Keratinocyte (primary cell): ENCODE measurements at regions not wholly inside any gene's neighbourhood (a gene's known extent, or its start where the extent isn't known, plus 50 kb on each side); places are given as distances from the start of the nearest gene placed in this dataset.

ENCODE experiments used
- DNase-seq: peaks from one replicate; pipeline ENCODE4 v3.0.0-alpha.2; 2011; ENCODE audit warnings: low read depth, missing footprints, low spot score
- FAIRE-seq: peaks from 2 replicates; lab custom pipeline; 2011; peaks lifted over from hg19 to GRCh38; lab: Jason Lieb, UNC
- H2AFZ ChIP-seq: 2 replicates; pipeline ENCODE4 v1.6.0; 2012; ENCODE audit warnings: low read length, control low read depth, inconsistent platforms; ENCODE audit not compliant: control insufficient read depth
- H3K27ac ChIP-seq: 2 replicates; pipeline ENCODE4 v1.5.1; 2011; ENCODE audit warnings: low read length; ENCODE audit not compliant: control insufficient read depth, insufficient read depth
- H3K27me3 ChIP-seq: 3 replicates; pipeline ENCODE4 v1.6.0; 2011; ENCODE audit warnings: low read length; ENCODE audit not compliant: control insufficient read depth, insufficient read depth; ENCODE audit errors: extremely low read depth
- H3K36me3 ChIP-seq, 2 experiments: 2 replicates in 1 of 2; 3 replicates in 1 of 2; pipeline ENCODE4 v1.5.1; 2011; ENCODE audit warnings: low read length in 2 of 2, mild to moderate bottlenecking in 1 of 2; ENCODE audit not compliant: control insufficient read depth in 2 of 2, insufficient read depth in 2 of 2; ENCODE audit errors: extremely low read depth in 1 of 2
- H3K4me1 ChIP-seq: 3 replicates; pipeline ENCODE4 v1.5.1; 2011; ENCODE audit warnings: low read length; ENCODE audit not compliant: control insufficient read depth, insufficient read depth; ENCODE audit errors: extremely low read depth
- H3K4me2 ChIP-seq: 3 replicates; pipeline ENCODE4 v1.6.0; 2011; ENCODE audit warnings: low read depth, low read length; ENCODE audit not compliant: control insufficient read depth, insufficient read depth; ENCODE audit errors: extremely low read depth
- H3K4me3 ChIP-seq, 3 experiments: fragments of 200-600 bp in 1 of 3; sonication (generic) in 1 of 3; 2 replicates in 2 of 3; 3 replicates in 1 of 3; pipeline ENCODE4 v1.5.1; 2011 to 2016; ENCODE audit warnings: low read length in 3 of 3, mild to moderate bottlenecking in 3 of 3, control low read depth in 2 of 3, inconsistent platforms in 1 of 3, low read depth in 1 of 3, mixed read lengths in 1 of 3, mixed run types in 1 of 3, moderate library complexity in 1 of 3; ENCODE audit not compliant: control insufficient read depth in 2 of 3, insufficient read depth in 2 of 3; ENCODE audit errors: extremely low read depth in 1 of 3
- H3K79me2 ChIP-seq: 2 replicates; pipeline ENCODE4 v1.6.0; 2012; ENCODE audit warnings: low read length; ENCODE audit not compliant: control insufficient read depth, insufficient read depth
- H3K9ac ChIP-seq: 3 replicates; pipeline ENCODE4 v1.6.0; 2011; ENCODE audit warnings: low read length; ENCODE audit not compliant: control insufficient read depth, insufficient read depth; ENCODE audit errors: extremely low read depth
- H3K9me1 ChIP-seq: 3 replicates; pipeline ENCODE4 v1.6.0; 2011; ENCODE audit warnings: low read length; ENCODE audit not compliant: control insufficient read depth, insufficient read depth; ENCODE audit errors: extremely low read depth
- H3K9me3 ChIP-seq: 2 replicates; pipeline ENCODE4 v1.5.1; 2012; ENCODE audit warnings: low read depth, low read length; ENCODE audit not compliant: control insufficient read depth
- H4K20me1 ChIP-seq: 3 replicates; pipeline ENCODE4 v1.6.0; 2011; ENCODE audit warnings: low read length; ENCODE audit not compliant: control insufficient read depth, insufficient read depth; ENCODE audit errors: extremely low read depth
- EZH2 ChIP-seq: IDR thresholded peaks from one replicate; pipeline ENCODE4 v1.6.1; 2012; ENCODE audit warnings: inconsistent platforms, mild to moderate bottlenecking, low read length, moderate library complexity
- dilution Hi-C: fragments of 300-500 bp; cut with MboI; formaldehyde crosslinking; loops from one replicate; pipeline ENCODE4 v1.7.0; 2020; ENCODE audit warnings: low sequenced_read_pairs; ENCODE audit not compliant: extremely low pct_ligation_motif_present
- TF ChIP-seq, protein P1 (sequence below), 3 experiments: IDR thresholded peaks in 1 of 3; conservative IDR thresholded peaks in 1 of 3; optimal IDR thresholded peaks in 1 of 3; 2 replicates in 2 of 3; 3 replicates in 1 of 3; pipeline versions ENCODE3 to v1.5.1; 2011; ENCODE audit warnings: low read length in 3 of 3, mild to moderate bottlenecking in 3 of 3, moderate library complexity in 2 of 3, control low read depth in 1 of 3, inconsistent platforms in 1 of 3; ENCODE audit not compliant: insufficient read depth in 2 of 3; ENCODE audit errors: extremely low read depth in 1 of 3

DNA sequence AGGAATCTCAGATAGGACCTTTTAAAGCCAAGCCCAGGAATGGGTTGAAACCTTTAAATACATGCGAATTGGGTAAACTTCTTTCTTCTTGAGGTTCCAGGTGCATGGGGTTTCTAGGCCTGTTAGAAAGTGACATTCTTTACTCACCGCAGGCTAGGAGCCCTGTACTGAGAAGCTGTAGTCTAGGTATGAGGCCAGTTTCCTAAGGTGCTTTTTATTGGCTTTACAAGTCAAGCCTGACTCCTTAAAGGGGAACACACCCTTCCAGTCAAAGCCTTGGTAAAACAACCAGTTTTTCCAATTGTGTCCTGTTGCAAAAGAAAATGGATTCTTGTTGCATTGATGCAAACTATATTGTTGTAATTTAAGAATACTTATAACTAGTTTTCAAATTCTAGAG lies 76.1 kb upstream of the ATP11B start:
- Histone ChIP-seq H3K27ac (no peak overlapping the region), H3K9me3 (no peaks in the 10 kb centered on the region), H3K79me2 (no peaks in the 10 kb centered on the region), H3K4me2 (no peak overlapping the region), H4K20me1 (no peaks in the 10 kb centered on the region), H2AFZ (no peak overlapping the region), H3K4me3 (no peak overlapping the region), H3K4me1 (no peaks in the 10 kb centered on the region), H3K9ac (no peak overlapping the region), H3K9me1 (no peaks in the 10 kb centered on the region), H3K36me3 (no peaks in the 10 kb centered on the region), H3K27me3 (no peaks in the 10 kb centered on the region)
- dilution Hi-C loops = no loop called here
- DNase-seq (no peak), FAIRE-seq (peak; percentile 52)
- TF ChIP-seq, protein P1, sequence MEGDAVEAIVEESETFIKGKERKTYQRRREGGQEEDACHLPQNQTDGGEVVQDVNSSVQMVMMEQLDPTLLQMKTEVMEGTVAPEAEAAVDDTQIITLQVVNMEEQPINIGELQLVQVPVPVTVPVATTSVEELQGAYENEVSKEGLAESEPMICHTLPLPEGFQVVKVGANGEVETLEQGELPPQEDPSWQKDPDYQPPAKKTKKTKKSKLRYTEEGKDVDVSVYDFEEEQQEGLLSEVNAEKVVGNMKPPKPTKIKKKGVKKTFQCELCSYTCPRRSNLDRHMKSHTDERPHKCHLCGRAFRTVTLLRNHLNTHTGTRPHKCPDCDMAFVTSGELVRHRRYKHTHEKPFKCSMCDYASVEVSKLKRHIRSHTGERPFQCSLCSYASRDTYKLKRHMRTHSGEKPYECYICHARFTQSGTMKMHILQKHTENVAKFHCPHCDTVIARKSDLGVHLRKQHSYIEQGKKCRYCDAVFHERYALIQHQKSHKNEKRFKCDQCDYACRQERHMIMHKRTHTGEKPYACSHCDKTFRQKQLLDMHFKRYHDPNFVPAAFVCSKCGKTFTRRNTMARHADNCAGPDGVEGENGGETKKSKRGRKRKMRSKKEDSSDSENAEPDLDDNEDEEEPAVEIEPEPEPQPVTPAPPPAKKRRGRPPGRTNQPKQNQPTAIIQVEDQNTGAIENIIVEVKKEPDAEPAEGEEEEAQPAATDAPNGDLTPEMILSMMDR (optimal IDR thresholded peaks at IDR 0.05 in 1 of 3, IDR thresholded peaks at IDR 0.05 in 1 of 3, conservative IDR thresholded peaks at IDR 0.05 in 1 of 3; ENCODE audit: extremely low read depth in 1 of 3, insufficient read depth in 2 of 3, low read length in 3 of 3) = no peak
- no peak for TF ChIP-seq EZH2

DNA sequence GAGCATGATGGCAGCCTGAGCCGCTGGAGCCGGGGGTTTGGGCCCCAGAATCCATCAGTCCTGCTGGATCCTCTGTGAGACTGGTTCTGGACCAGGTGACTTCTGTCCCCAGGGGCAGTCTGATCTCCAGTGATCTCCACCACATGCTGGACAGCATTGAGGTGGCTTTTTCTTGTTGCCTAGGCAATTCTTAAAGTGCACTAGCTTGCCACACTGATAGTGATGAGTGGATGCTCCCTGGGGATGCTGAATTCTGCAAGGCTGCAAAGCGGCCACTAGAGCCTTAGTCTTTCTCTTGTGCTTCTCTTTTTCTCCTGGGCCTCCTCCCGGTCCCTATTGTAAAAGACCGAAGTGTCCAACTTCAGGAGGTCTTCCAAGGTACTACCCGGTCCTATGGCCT lies 70.4 kb upstream of the ATP11B start:
- Histone ChIP-seq H3K4me1 (no peaks in the 10 kb centered on the region), H3K79me2 (no peaks in the 10 kb centered on the region), H3K9ac (no peak overlapping the region), H3K9me1 (no peaks in the 10 kb centered on the region), H3K4me2 (no peak overlapping the region), H3K36me3 (no peaks in the 10 kb centered on the region), H3K4me3 (no peak overlapping the region), H3K9me3 (no peaks in the 10 kb centered on the region), H3K27ac (no peak overlapping the region), H2AFZ (no peak overlapping the region), H3K27me3 (no peaks in the 10 kb centered on the region), H4K20me1 (no peaks in the 10 kb centered on the region)
- no peak for DNase-seq
- FAIRE-seq = no peak
- dilution Hi-C loops = no loop called here
- TF ChIP-seq, protein P1 (optimal IDR thresholded peaks at IDR 0.05 in 1 of 3, IDR thresholded peaks at IDR 0.05 in 1 of 3, conservative IDR thresholded peaks at IDR 0.05 in 1 of 3; ENCODE audit: extremely low read depth in 1 of 3, insufficient read depth in 2 of 3, low read length in 3 of 3) = no peak
- no peak for TF ChIP-seq EZH2
